Panc1 (cell line): ENCODE measurements at regions not wholly inside any gene's neighbourhood (a gene's known extent, or its start where the extent isn't known, plus 50 kb on each side); places are given as distances from the start of the nearest gene placed in this dataset.

Source experiments
- ATAC-seq: fragments of 200-7000 bp; cut with Tn5 transposase; 2 replicates; pipeline ENCODE4 v1.9.1; 2020; ENCODE audit warnings: mild to moderate bottlenecking, moderate library complexity
- BruUV-seq: library from RNA; stranded (reverse); fragments of 400-500 nt; replicated peaks from 2 replicates; lab custom pipeline; 2021; lab: Mats Ljungman, UMichigan
- CTCF ChIA-PET: fragments of 300-600 bp; sonication (Branson Sonifier 250); formaldehyde crosslinking; loops from one replicate; lab custom pipeline; 2022; ENCODE audit warnings: antibody characterized with exemption; lab: Charles Lee
- POLR2A ChIA-PET: fragments of 300-600 bp; sonication (Branson Sonifier 250); formaldehyde crosslinking; loops from one replicate; lab custom pipeline; 2022; ENCODE audit warnings: antibody characterized with exemption; lab: Charles Lee
- DNase-seq: peaks from one replicate; pipeline ENCODE4 v3.0.0-alpha.2; 2010; ENCODE audit warnings: low read depth, low spot score
- H3K27ac ChIP-seq: 2 replicates; pipeline ENCODE4 v1.5.1; 2011; ENCODE audit warnings: mild to moderate bottlenecking, low read length, inconsistent platforms
- H3K27me3 ChIP-seq: fragments of 200-500 bp; sonication (Bioruptor generic); 2 replicates; pipeline ENCODE4 v1.6.0; 2014; ENCODE audit warnings: low read length, inconsistent platforms; ENCODE audit not compliant: control insufficient read depth, insufficient read depth
- H3K36me3 ChIP-seq: fragments of 200-500 bp; sonication (Bioruptor generic); 2 replicates; pipeline ENCODE4 v1.5.1; 2014; ENCODE audit warnings: inconsistent platforms, mild to moderate bottlenecking, low read length, moderate library complexity; ENCODE audit not compliant: control insufficient read depth, insufficient read depth
- H3K4me1 ChIP-seq: 2 replicates; pipeline ENCODE4 v1.5.1; 2011; ENCODE audit warnings: inconsistent platforms, mild to moderate bottlenecking, low read length, moderate library complexity; ENCODE audit not compliant: control insufficient read depth, insufficient read depth
- H3K4me3 ChIP-seq, 2 experiments: 2 replicates each; pipeline ENCODE4 v1.5.1; 2011 to 2012; ENCODE audit warnings: low read depth in 2 of 2, low read length in 2 of 2, mild to moderate bottlenecking in 2 of 2, inconsistent platforms in 1 of 2, moderate library complexity in 1 of 2
- H3K9me3 ChIP-seq: fragments of 200-500 bp; sonication (Bioruptor generic); 2 replicates; pipeline ENCODE4 v1.5.1; 2014; ENCODE audit warnings: low read depth, mild to moderate bottlenecking, inconsistent platforms, low read length, moderate library complexity; ENCODE audit not compliant: control insufficient read depth, insufficient read depth
- CTCF ChIP-seq: fragments of 450-650 bp; IDR thresholded peaks from 2 replicates; pipeline ENCODE4 v1.5.1; 2017; ENCODE audit warnings: mild to moderate bottlenecking
- POLR2AphosphoS5 ChIP-seq: IDR thresholded peaks from 2 replicates; pipeline ENCODE4 v1.6.1; 2012; ENCODE audit warnings: mild to moderate bottlenecking, low read depth, low read length, moderate library complexity
- REST ChIP-seq, 2 experiments: IDR thresholded peaks; 2 replicates each; pipeline ENCODE4 v1.6.1; 2011 to 2012; ENCODE audit warnings: low read depth in 2 of 2, control low read depth in 1 of 2, low read length in 1 of 2, mild to moderate bottlenecking in 1 of 2, moderate library complexity in 1 of 2; ENCODE audit not compliant: insufficient read depth in 1 of 2
- SIN3A ChIP-seq: IDR thresholded peaks from 2 replicates; pipeline ENCODE4 v1.6.1; 2012; ENCODE audit warnings: low read depth, mild to moderate bottlenecking, low read length, moderate library complexity, borderline replicate concordance; ENCODE audit not compliant: insufficient read depth
- TCF7L2 ChIP-seq: IDR thresholded peaks from 2 replicates; pipeline ENCODE4 v1.6.1; 2011; ENCODE audit warnings: mild to moderate bottlenecking, low read depth, low read length, inconsistent platforms
- in situ Hi-C: cut with HindIII; loops from 2 replicates; pipeline ENCODE4 v1.10.0; 2016; ENCODE audit warnings: low sequenced_read_pairs, low pct_unique_long_range_greater_than_20kb
- intact Hi-C: fragments of 100-400 bp; cut with micrococcal nuclease; formaldehyde crosslinking; loops from one replicate; pipeline ENCODE4 v1.10.0; 2022; ENCODE audit not compliant: unreplicated experiment

- H3K9me3 ChIP-seq: no peaks in the 10 kb centered on the region
- CTCF ChIA-PET: no interaction called here
- H3K4me3 ChIP-seq: no peak overlapping the region
- in situ Hi-C loops (no loop called here), intact Hi-C loops (no loop called here)
- no TSS peak for BruUV-seq
- H3K36me3 ChIP-seq: no peaks in the 10 kb centered on the region
- no peak for TF ChIP-seq REST (IDR thresholded peaks at IDR 0.05; ENCODE audit: insufficient read depth in 1 of 2, low read depth in 2 of 2, low read length in 1 of 2)
- TF ChIP-seq SIN3A: no peak
- TF ChIP-seq CTCF: no peak
- TF ChIP-seq POLR2AphosphoS5: no peak
- TF ChIP-seq TCF7L2: no peak
- DNase-seq (no peak), ATAC-seq (no peak)
- H3K27ac ChIP-seq: no peak overlapping the region
- H3K27me3 ChIP-seq: no peaks in the 10 kb centered on the region
- POLR2A ChIA-PET: no interaction called here
- H3K4me1 ChIP-seq: no peaks in the 10 kb centered on the region
Observed at GRCh38 chr9:90521811-90522570, 120.6 kb downstream of the DIRAS2 start.

GRCh38 chr9:90523958-90524357, 118.7 kb downstream of the DIRAS2 start:
- ATAC-seq (no peak), DNase-seq (no peak)
- TF ChIP-seq TCF7L2 (no peak), SIN3A (no peak), POLR2AphosphoS5 (no peak), REST (IDR thresholded peaks at IDR 0.05; ENCODE audit: insufficient read depth in 1 of 2, low read depth in 2 of 2, low read length in 1 of 2) (no peak), CTCF (no peak)
- BruUV-seq: no TSS peak
- ChIA-PET CTCF (no interaction called here), POLR2A (no interaction called here)
- intact Hi-C loops (no loop called here), in situ Hi-C loops (no loop called here)
- Histone ChIP-seq H3K27me3 (no peaks in the 10 kb centered on the region), H3K4me1 (no peaks in the 10 kb centered on the region), H3K36me3 (no peaks in the 10 kb centered on the region), H3K27ac (no peak overlapping the region), H3K4me3 (no peak overlapping the region), H3K9me3 (no peaks in the 10 kb centered on the region)
